ENCODE measurements at regions not wholly inside any gene's neighbourhood (a gene's known extent, or its start where the extent isn't known, plus 50 kb on each side); places are given as distances from the start of the nearest gene placed in this dataset.

GRCh38 chr1:213600879-213601278, 386.9 kb upstream of the PROX1 start:
- TF ChIP-seq, protein P1, sequence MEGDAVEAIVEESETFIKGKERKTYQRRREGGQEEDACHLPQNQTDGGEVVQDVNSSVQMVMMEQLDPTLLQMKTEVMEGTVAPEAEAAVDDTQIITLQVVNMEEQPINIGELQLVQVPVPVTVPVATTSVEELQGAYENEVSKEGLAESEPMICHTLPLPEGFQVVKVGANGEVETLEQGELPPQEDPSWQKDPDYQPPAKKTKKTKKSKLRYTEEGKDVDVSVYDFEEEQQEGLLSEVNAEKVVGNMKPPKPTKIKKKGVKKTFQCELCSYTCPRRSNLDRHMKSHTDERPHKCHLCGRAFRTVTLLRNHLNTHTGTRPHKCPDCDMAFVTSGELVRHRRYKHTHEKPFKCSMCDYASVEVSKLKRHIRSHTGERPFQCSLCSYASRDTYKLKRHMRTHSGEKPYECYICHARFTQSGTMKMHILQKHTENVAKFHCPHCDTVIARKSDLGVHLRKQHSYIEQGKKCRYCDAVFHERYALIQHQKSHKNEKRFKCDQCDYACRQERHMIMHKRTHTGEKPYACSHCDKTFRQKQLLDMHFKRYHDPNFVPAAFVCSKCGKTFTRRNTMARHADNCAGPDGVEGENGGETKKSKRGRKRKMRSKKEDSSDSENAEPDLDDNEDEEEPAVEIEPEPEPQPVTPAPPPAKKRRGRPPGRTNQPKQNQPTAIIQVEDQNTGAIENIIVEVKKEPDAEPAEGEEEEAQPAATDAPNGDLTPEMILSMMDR (IDR thresholded peaks at IDR 0.05) = no peak
- no peak for TF ChIP-seq POLR2AphosphoS5 (IDR thresholded peaks at IDR 0.05; ENCODE audit: low read depth, low read length)
- TF ChIP-seq TCF7L2 (IDR thresholded peaks at IDR 0.05; ENCODE audit: low read depth, low read length) = no peak

Data from Panc1 (cell line).